ENCODE measurements at regions not wholly inside any gene's neighbourhood (a gene's known extent, or its start where the extent isn't known, plus 50 kb on each side); places are given as distances from the start of the nearest gene placed in this dataset.

- no peaks in the 10 kb centered on the region for H3K36me3 ChIP-seq
- H3K4me3 ChIP-seq, result no peak overlapping the region
- intact Hi-C loops (cut with DNase I), result no loop called here
- H3K4me1 ChIP-seq, result no peaks in the 10 kb centered on the region
- no peaks in the 10 kb centered on the region for H3K9me3 ChIP-seq
- H3K27me3 ChIP-seq, result no peaks in the 10 kb centered on the region
- TF ChIP-seq POLR2A (IDR thresholded peaks at IDR 0.05), result no peak
- no peak for TF ChIP-seq CTCF (IDR thresholded peaks at IDR 0.05)
- TF ChIP-seq POLR2AphosphoS5 (IDR thresholded peaks at IDR 0.05; ENCODE audit: insufficient read depth in 1 of 2, low read depth in 1 of 2), result no peak
- H3K27ac ChIP-seq, result no peak overlapping the region
- DNase-seq (ENCODE audit: extremely low spot score in 2 of 2), result no peak
Observed at GRCh38 chr3:193971261-193971751, 164.6 kb upstream of the HES1 start.

DNA sequence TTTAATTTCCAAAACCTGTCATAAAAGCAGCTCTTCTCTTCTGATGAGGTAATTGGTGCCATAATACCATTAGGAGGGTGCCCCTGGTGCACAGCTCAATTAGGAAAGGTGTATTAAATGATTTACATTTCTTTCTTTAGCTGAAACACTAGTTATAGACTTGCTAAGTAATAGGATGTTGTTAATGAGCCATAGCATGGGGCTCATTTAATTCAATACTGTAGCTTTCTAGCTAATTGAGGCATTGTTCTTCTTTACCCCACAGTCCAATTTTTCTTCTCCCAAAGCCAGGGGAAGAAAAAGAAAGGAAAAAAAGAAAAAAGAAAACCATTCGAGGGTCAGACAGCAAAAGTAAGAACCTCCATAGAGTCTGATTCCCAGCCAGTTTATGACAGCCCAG lies 164.0 kb upstream of the HES1 start:
- Histone ChIP-seq H3K27me3 (no peaks in the 10 kb centered on the region), H3K4me1 (no peaks in the 10 kb centered on the region), H3K27ac (no peak overlapping the region), H3K36me3 (no peaks in the 10 kb centered on the region), H3K9me3 (no peaks in the 10 kb centered on the region), H3K4me3 (no peak overlapping the region)
- intact Hi-C loops (cut with DNase I), result no loop called here
- no peak for DNase-seq (ENCODE audit: extremely low spot score in 2 of 2)
- TF ChIP-seq CTCF (IDR thresholded peaks at IDR 0.05) (no peak), POLR2A (IDR thresholded peaks at IDR 0.05) (no peak), POLR2AphosphoS5 (IDR thresholded peaks at IDR 0.05; ENCODE audit: insufficient read depth in 1 of 2, low read depth in 1 of 2) (no peak)

- DNase-seq (ENCODE audit: extremely low spot score in 2 of 2), result no peak
- intact Hi-C loops (cut with DNase I), result no loop called here
- Histone ChIP-seq H3K36me3 (no peaks in the 10 kb centered on the region), H3K27ac (no peak overlapping the region), H3K4me1 (no peaks in the 10 kb centered on the region), H3K9me3 (no peaks in the 10 kb centered on the region), H3K4me3 (no peak overlapping the region), H3K27me3 (no peaks in the 10 kb centered on the region)
- no peak for TF ChIP-seq CTCF (IDR thresholded peaks at IDR 0.05)
- TF ChIP-seq POLR2AphosphoS5 (IDR thresholded peaks at IDR 0.05; ENCODE audit: insufficient read depth in 1 of 2, low read depth in 1 of 2), result no peak
- no peak for TF ChIP-seq POLR2A (IDR thresholded peaks at IDR 0.05)
Observed at GRCh38 chr3:193972832-193973231, 163.1 kb upstream of the HES1 start.

DNA sequence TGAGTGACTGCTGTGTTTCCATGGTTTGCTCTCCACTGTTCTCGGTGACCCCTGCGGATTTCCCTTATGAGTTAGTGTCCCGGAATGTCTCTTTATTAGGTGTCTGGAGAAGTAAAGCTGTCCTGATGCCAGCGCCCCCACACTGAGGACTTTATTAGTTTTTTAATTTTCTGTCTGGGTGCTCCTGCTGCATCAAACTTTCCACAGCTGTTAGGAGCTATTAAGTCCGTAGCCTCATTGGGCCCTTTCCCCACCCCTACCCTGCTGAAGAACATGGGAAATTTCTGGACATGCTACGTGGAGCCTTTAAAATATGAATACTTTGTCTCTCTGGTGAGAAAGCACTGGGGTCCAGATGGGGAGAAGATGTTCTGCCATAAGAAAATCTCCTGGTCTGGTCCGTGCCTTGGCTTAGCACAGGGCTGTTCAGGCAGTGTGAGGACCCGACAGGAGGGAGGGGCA lies 161.7 kb upstream of the HES1 start:
- Histone ChIP-seq H3K27ac (no peak overlapping the region), H3K27me3 (no peaks in the 10 kb centered on the region), H3K9me3 (no peaks in the 10 kb centered on the region), H3K36me3 (no peaks in the 10 kb centered on the region), H3K4me1 (no peaks in the 10 kb centered on the region), H3K4me3 (no peak overlapping the region)
- intact Hi-C loops (cut with DNase I), result no loop called here
- no peak for DNase-seq (ENCODE audit: extremely low spot score in 2 of 2)
- no peak for TF ChIP-seq POLR2A (IDR thresholded peaks at IDR 0.05)

DNA sequence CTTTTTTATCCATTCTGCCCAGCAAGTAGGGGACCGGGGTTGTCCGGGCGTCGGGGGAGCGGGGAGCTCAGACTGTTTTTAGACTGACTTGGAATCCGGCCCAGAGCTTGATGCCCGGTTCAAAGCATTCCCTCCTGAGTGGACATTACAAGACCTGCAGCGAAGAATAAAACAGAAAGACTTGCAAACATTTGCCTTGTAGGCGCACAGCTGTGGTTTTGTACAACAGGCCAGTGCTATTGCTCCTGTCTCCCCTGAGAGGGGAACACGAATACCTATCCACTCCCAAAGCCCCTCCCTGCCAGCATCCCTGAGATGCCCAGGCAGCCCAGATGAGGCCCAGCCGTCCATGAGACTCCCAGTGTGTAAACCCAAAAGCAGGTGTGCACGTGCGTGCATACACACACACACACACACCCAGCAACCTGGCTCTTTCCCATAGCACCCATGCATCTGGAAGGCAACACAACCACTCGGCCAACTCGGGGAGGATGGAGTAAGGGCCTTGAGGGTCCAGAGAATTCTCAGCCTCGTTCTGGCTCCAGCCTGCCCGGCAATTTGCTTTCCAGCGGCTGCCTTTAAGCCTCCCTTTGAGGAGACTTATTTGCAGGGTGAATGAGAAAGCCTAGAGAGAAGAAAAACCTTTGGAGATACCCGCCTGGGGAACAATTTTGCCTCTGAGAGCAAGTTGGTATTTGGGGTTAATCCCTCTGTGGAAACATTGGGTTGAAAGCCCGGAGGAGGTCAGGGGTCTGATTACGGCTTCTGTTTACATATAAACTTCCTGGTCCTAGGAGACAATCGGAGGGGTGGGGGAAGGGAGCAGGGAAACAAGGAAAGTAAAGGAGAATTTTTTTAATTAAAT lies 161.0 kb upstream of the HES1 start:
- intact Hi-C loops (cut with DNase I), result no loop called here
- Histone ChIP-seq H3K27me3 (no peaks in the 10 kb centered on the region), H3K9me3 (no peaks in the 10 kb centered on the region), H3K36me3 (no peaks in the 10 kb centered on the region), H3K4me3 (no peak overlapping the region), H3K27ac (no peak overlapping the region), H3K4me1 (no peaks in the 10 kb centered on the region)
- no peak for DNase-seq (ENCODE audit: extremely low spot score in 2 of 2)
- TF ChIP-seq CTCF (IDR thresholded peaks at IDR 0.05) (no peak), POLR2AphosphoS5 (IDR thresholded peaks at IDR 0.05; ENCODE audit: insufficient read depth in 1 of 2, low read depth in 1 of 2) (no peak), POLR2A (IDR thresholded peaks at IDR 0.05) (no peak)
